ENCODE measurements at regions not wholly inside any gene's neighbourhood (a gene's known extent, or its start where the extent isn't known, plus 50 kb on each side); places are given as distances from the start of the nearest gene placed in this dataset.

DNA sequence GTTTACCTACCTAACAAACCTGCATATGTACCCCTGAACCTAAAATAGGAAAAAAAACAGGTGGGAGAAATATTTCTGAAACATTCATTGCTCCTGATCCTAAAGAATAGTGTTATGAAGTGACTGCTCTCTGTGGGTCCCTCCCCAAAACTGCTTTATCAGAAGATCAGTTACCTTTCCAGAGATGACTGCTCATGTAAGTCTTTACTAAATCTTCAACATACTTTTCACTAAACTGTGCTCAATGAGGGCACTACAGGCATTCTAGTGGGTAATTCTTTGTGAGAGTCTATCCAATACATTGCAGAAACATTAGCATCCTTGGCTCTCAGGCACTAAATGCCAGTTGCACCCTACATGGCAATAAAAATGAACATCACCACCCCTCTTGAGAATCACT lies 189.3 kb upstream of the STK17B start:
- intact Hi-C loops (cut with DNase I), result no loop called here
- H3K27ac ChIP-seq, result no peak overlapping the region
- no peaks in the 10 kb centered on the region for H3K27me3 ChIP-seq
- no peak for DNase-seq (ENCODE audit: extremely low spot score in 2 of 2)
- TF ChIP-seq POLR2A (IDR thresholded peaks at IDR 0.05), result no peak
- TF ChIP-seq, protein P1, sequence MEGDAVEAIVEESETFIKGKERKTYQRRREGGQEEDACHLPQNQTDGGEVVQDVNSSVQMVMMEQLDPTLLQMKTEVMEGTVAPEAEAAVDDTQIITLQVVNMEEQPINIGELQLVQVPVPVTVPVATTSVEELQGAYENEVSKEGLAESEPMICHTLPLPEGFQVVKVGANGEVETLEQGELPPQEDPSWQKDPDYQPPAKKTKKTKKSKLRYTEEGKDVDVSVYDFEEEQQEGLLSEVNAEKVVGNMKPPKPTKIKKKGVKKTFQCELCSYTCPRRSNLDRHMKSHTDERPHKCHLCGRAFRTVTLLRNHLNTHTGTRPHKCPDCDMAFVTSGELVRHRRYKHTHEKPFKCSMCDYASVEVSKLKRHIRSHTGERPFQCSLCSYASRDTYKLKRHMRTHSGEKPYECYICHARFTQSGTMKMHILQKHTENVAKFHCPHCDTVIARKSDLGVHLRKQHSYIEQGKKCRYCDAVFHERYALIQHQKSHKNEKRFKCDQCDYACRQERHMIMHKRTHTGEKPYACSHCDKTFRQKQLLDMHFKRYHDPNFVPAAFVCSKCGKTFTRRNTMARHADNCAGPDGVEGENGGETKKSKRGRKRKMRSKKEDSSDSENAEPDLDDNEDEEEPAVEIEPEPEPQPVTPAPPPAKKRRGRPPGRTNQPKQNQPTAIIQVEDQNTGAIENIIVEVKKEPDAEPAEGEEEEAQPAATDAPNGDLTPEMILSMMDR (IDR thresholded peaks at IDR 0.05), result no peak
- H3K9me3 ChIP-seq, result no peaks in the 10 kb centered on the region
- H3K4me3 ChIP-seq, result no peak overlapping the region
- H3K4me1 ChIP-seq, result peaks cover 5% of the 10 kb centered on the region
- H3K36me3 ChIP-seq, result no peaks in the 10 kb centered on the region

DNA sequence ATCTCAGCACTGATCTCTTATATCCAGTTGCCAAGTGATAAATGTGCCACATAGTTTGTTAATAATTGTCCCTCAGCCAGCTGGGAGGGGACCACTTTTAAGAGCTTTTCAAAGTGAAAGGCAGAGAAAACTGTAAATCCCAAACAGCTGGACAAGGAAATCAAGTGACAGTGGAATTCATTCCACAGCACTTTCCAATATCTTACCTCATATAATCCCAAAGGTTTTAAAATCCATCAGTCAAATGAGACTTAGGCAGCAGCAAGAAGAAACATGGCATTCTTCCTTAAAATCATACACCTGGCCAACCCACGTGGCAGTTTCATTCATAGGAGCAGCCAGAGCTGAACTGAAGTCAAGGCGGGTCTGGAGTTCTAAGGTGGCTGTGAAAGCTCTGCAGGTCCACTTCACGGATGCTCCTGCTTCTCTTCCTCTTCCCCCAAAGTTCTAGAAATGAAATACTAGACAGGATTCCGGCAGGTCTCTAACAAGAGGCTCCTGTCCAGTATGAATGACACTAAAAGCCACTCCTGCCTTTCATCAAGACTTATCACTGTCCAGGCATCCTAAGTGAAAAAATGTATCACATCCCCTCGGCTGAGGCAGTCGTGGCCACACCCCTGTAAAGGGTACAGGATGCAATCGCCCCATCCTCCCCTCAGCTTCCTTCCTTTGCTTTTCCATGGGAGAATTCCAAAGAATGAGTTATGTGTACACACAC lies 190.4 kb upstream of the STK17B start:
- no peak overlapping the region for H3K27ac ChIP-seq
- intact Hi-C loops (cut with DNase I), result no loop called here
- H3K4me1 ChIP-seq, result peaks cover 5% of the 10 kb centered on the region
- no peak for DNase-seq (ENCODE audit: extremely low spot score in 2 of 2)
- no peak overlapping the region for H3K4me3 ChIP-seq
- TF ChIP-seq POLR2AphosphoS5 (IDR thresholded peaks at IDR 0.05; ENCODE audit: insufficient read depth in 1 of 2, low read depth in 1 of 2) (no peak), POLR2A (IDR thresholded peaks at IDR 0.05) (no peak)
- TF ChIP-seq, protein P1 (IDR thresholded peaks at IDR 0.05), result no peak
- no peaks in the 10 kb centered on the region for H3K27me3 ChIP-seq
- H3K36me3 ChIP-seq, result no peaks in the 10 kb centered on the region
- H3K9me3 ChIP-seq, result no peaks in the 10 kb centered on the region

DNA sequence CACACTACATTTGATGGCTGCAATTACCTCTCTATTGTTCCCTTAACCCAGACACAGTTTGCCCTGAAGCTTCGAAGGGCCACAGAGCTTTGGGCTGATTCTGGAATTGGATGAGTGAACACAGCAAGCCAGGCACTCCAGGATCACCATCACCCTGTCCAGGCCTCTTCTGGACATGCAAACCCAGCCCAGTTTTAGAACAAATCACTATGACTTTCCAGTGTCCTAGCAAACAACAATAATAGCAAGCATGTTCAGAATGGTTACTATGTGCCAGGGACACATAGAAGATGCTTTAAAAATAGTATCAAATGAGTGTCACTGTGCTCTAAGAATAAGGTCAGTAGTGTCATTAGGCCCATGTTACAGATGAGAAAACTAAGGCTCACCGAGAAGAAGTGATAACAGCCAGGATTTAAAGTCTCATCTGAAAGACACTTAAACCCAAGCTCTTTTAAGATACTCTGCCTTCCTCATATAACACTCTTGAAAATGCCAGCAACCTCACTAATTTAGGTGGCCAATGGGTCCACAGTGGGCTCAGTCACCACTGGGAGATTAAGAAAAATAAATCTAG lies 191.7 kb upstream of the STK17B start:
- intact Hi-C loops (cut with DNase I), result no loop called here
- Histone ChIP-seq H3K36me3 (no peaks in the 10 kb centered on the region), H3K27me3 (no peaks in the 10 kb centered on the region), H3K4me1 (peaks cover 5% of the 10 kb centered on the region), H3K9me3 (no peaks in the 10 kb centered on the region), H3K27ac (no peak overlapping the region), H3K4me3 (no peak overlapping the region)
- DNase-seq (ENCODE audit: extremely low spot score in 2 of 2), result no peak
- no peak for TF ChIP-seq POLR2A (IDR thresholded peaks at IDR 0.05)
- TF ChIP-seq POLR2AphosphoS5 (IDR thresholded peaks at IDR 0.05; ENCODE audit: insufficient read depth in 1 of 2, low read depth in 1 of 2), result no peak
- TF ChIP-seq, protein P1 (IDR thresholded peaks at IDR 0.05), result no peak

DNA sequence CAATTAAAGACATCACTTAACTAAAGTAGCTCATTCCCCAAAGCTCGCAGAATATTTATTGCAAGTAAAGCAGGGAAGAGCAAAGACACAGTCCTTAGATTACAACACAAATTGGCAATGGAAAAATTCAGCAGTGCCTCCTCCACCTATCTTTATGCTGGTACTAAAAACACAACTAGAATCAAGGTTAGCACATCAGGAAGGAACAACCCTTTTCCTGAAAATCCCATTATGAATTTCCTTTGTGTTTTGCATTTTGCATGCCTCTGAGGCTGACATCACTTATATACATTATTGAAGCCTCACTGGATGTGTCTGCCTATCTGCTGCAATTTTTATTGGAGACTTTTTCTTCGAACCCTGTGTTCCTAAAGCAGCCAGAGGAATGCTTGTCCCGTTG lies 193.8 kb upstream of the STK17B start:
- peaks cover 5% of the 10 kb centered on the region for H3K4me1 ChIP-seq
- intact Hi-C loops (cut with DNase I), result no loop called here
- no peaks in the 10 kb centered on the region for H3K36me3 ChIP-seq
- H3K4me3 ChIP-seq, result no peak overlapping the region
- no peak for DNase-seq (ENCODE audit: extremely low spot score in 2 of 2)
- TF ChIP-seq POLR2A (IDR thresholded peaks at IDR 0.05) (no peak), POLR2AphosphoS5 (IDR thresholded peaks at IDR 0.05; ENCODE audit: insufficient read depth in 1 of 2, low read depth in 1 of 2) (no peak)
- TF ChIP-seq, protein P1 (IDR thresholded peaks at IDR 0.05), result no peak
- no peak overlapping the region for H3K27ac ChIP-seq
- no peaks in the 10 kb centered on the region for H3K27me3 ChIP-seq
- no peaks in the 10 kb centered on the region for H3K9me3 ChIP-seq

DNA sequence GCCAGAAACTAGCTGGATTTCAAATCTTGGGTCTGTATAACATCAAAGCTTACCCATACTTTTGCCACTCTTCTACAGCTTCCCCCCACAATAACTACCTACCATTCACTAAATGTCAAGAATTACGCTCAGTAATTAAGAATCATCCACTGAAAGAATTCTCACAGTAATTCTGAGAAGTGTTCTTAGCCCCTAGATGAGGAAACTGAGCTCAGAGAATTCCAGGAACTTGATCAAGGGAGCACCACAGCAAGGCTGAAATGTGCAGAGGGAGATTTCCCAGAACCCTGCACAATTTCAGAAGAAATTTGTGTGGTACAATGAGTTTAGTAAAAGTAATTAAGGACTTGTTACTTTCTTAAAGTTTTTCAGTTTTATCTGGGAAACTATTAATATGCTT lies 194.5 kb upstream of the STK17B start:
- intact Hi-C loops (cut with DNase I), result no loop called here
- Histone ChIP-seq H3K27me3 (no peaks in the 10 kb centered on the region), H3K36me3 (no peaks in the 10 kb centered on the region), H3K4me1 (peaks cover 5% of the 10 kb centered on the region), H3K9me3 (no peaks in the 10 kb centered on the region), H3K4me3 (no peak overlapping the region), H3K27ac (no peak overlapping the region)
- no peak for DNase-seq (ENCODE audit: extremely low spot score in 2 of 2)
- TF ChIP-seq POLR2AphosphoS5 (IDR thresholded peaks at IDR 0.05; ENCODE audit: insufficient read depth in 1 of 2, low read depth in 1 of 2) (no peak), POLR2A (IDR thresholded peaks at IDR 0.05) (no peak)
- TF ChIP-seq, protein P1 (IDR thresholded peaks at IDR 0.05), result no peak

All from vagina (tissue), 2 donors.